H1 (cell line): ENCODE measurements at regions not wholly inside any gene's neighbourhood (a gene's known extent, or its start where the extent isn't known, plus 50 kb on each side); places are given as distances from the start of the nearest gene placed in this dataset.

Experiments
- EZH2 ChIP-seq: fragments of 200-600 bp; sonication (generic); IDR thresholded peaks from 2 replicates; pipeline ENCODE4 v1.7.1; 2012; ENCODE audit warnings: low read depth, mild to moderate bottlenecking, moderate library complexity, low read length, inconsistent platforms; ENCODE audit not compliant: severe bottlenecking
- JUN ChIP-seq: IDR thresholded peaks from 2 replicates; pipeline ENCODE4 v1.6.1; 2011; ENCODE audit warnings: low read depth, mild to moderate bottlenecking, improper control_type of control experiment, low read length
- USF2 ChIP-seq: IDR thresholded peaks from 2 replicates; pipeline ENCODE4 v1.6.1; 2011; ENCODE audit warnings: low read length, improper control_type of control experiment

GRCh38 chr2:180291552-180292421 lies 284.7 kb upstream of the CWC22 start:
- TF ChIP-seq JUN (no peak), USF2 (no peak), EZH2 (no peak)
